C4-2B (cell line): ENCODE measurements at regions not wholly inside any gene's neighbourhood (a gene's known extent, or its start where the extent isn't known, plus 50 kb on each side); places are given as distances from the start of the nearest gene placed in this dataset.

Experiments
- CTCF ChIP-seq: fragments of 450-650 bp; conservative IDR thresholded peaks from 2 replicates; pipeline ENCODE4 v1.5.1; 2017; ENCODE audit warnings: mild to moderate bottlenecking
- ZFX ChIP-seq: fragments of 450-650 bp; IDR thresholded peaks from 2 replicates; pipeline ENCODE4 v1.6.1; 2017

- TF ChIP-seq CTCF (no peak), ZFX (no peak)
These were observed 1139.9 kb upstream of the LRRN3 start for GRCh38 chr7:109950821-109951564.
